ENCODE measurements at regions not wholly inside any gene's neighbourhood (a gene's known extent, or its start where the extent isn't known, plus 50 kb on each side); places are given as distances from the start of the nearest gene placed in this dataset.

- no peak overlapping the region for H4K8ac ChIP-seq (ENCODE audit: low read depth, low read length)
- no peak overlapping the region for H2AK5ac ChIP-seq (ENCODE audit: low read length)
- no peaks in the 10 kb centered on the region for H3K79me2 ChIP-seq (ENCODE audit: control insufficient read depth, insufficient read depth, low read length)
- H3K4me1 ChIP-seq (ENCODE audit: control insufficient read depth, low read depth, low read length): no peaks in the 10 kb centered on the region
- no peaks in the 10 kb centered on the region for H3K27me3 ChIP-seq (ENCODE audit: insufficient read depth, low read length, poor library complexity)
- H3K79me1 ChIP-seq (ENCODE audit: low read length): no peaks in the 10 kb centered on the region
- H3K4me2 ChIP-seq (ENCODE audit: low read length): no peak overlapping the region
- H3K4ac ChIP-seq (ENCODE audit: low read depth, low read length): no peak overlapping the region
- no peaks in the 10 kb centered on the region for H3K36me3 ChIP-seq (ENCODE audit: control insufficient read depth, insufficient read depth, low read length)
- no peak overlapping the region for H3K23ac ChIP-seq (ENCODE audit: low read length)
- no peak overlapping the region for H3K27ac ChIP-seq (ENCODE audit: low read depth, low read length)
- H3K4me3 ChIP-seq (ENCODE audit: low read length): no peak overlapping the region
- DNase-seq: no peak
- no peak overlapping the region for H4K5ac ChIP-seq (ENCODE audit: low read length)
- H2BK15ac ChIP-seq (replicated peaks; ENCODE audit: low read depth): no peak overlapping the region
- WGBS (ENCODE audit: extremely low coverage, insufficient coverage, low lambda C conversion rate): no CpG with 5 or more reads among the region's 4 CpGs
- no peak overlapping the region for H2BK120ac ChIP-seq (ENCODE audit: low read depth, low read length)
- no peak overlapping the region for H3K18ac ChIP-seq (ENCODE audit: low read length)
- no peak overlapping the region for H3K9ac ChIP-seq (ENCODE audit: low read length)
- H2BK5ac ChIP-seq (ENCODE audit: low read length): no peak overlapping the region
- H3K56ac ChIP-seq (ENCODE audit: low read length): no peak overlapping the region
Observed at GRCh38 chr3:178419071-178419470, 117.2 kb upstream of the KCNMB2 start.

GRCh38 chr3:178420033-178420432, 116.2 kb upstream of the KCNMB2 start:
- Histone ChIP-seq H3K9ac (ENCODE audit: low read length) (no peak overlapping the region), H2AK5ac (ENCODE audit: low read length) (no peak overlapping the region), H3K23ac (ENCODE audit: low read length) (no peak overlapping the region), H3K18ac (ENCODE audit: low read length) (no peak overlapping the region), H2BK15ac (replicated peaks; ENCODE audit: low read depth) (no peak overlapping the region), H3K79me2 (ENCODE audit: control insufficient read depth, insufficient read depth, low read length) (no peaks in the 10 kb centered on the region), H3K27me3 (ENCODE audit: insufficient read depth, low read length, poor library complexity) (no peaks in the 10 kb centered on the region), H3K4me3 (ENCODE audit: low read length) (no peak overlapping the region), H4K8ac (ENCODE audit: low read depth, low read length) (no peak overlapping the region), H3K4me1 (ENCODE audit: control insufficient read depth, low read depth, low read length) (no peaks in the 10 kb centered on the region), H3K27ac (ENCODE audit: low read depth, low read length) (no peak overlapping the region), H3K4me2 (ENCODE audit: low read length) (no peak overlapping the region), H4K5ac (ENCODE audit: low read length) (no peak overlapping the region), H3K79me1 (ENCODE audit: low read length) (no peaks in the 10 kb centered on the region), H3K4ac (ENCODE audit: low read depth, low read length) (no peak overlapping the region), H2BK5ac (ENCODE audit: low read length) (no peak overlapping the region), H3K36me3 (ENCODE audit: control insufficient read depth, insufficient read depth, low read length) (no peaks in the 10 kb centered on the region), H3K56ac (ENCODE audit: low read length) (no peak overlapping the region), H2BK120ac (ENCODE audit: low read depth, low read length) (no peak overlapping the region)
- DNase-seq: no peak
- no CpG with 5 or more reads among the region's 1 CpG for WGBS (ENCODE audit: extremely low coverage, insufficient coverage, low lambda C conversion rate)

GRCh38 chr3:178421069-178421468, 115.2 kb upstream of the KCNMB2 start:
- no peak overlapping the region for H3K4ac ChIP-seq (ENCODE audit: low read depth, low read length)
- H3K4me2 ChIP-seq (ENCODE audit: low read length): no peak overlapping the region
- no peak overlapping the region for H4K5ac ChIP-seq (ENCODE audit: low read length)
- no peaks in the 10 kb centered on the region for H3K4me1 ChIP-seq (ENCODE audit: control insufficient read depth, low read depth, low read length)
- no peak overlapping the region for H3K9ac ChIP-seq (ENCODE audit: low read length)
- no peak for DNase-seq
- no peaks in the 10 kb centered on the region for H3K79me2 ChIP-seq (ENCODE audit: control insufficient read depth, insufficient read depth, low read length)
- H4K8ac ChIP-seq (ENCODE audit: low read depth, low read length): no peak overlapping the region
- H3K27ac ChIP-seq (ENCODE audit: low read depth, low read length): no peak overlapping the region
- no peaks in the 10 kb centered on the region for H3K79me1 ChIP-seq (ENCODE audit: low read length)
- H2BK5ac ChIP-seq (ENCODE audit: low read length): no peak overlapping the region
- WGBS (ENCODE audit: extremely low coverage, insufficient coverage, low lambda C conversion rate): no CpG with 5 or more reads among the region's 1 CpG
- H3K4me3 ChIP-seq (ENCODE audit: low read length): no peak overlapping the region
- no peaks in the 10 kb centered on the region for H3K27me3 ChIP-seq (ENCODE audit: insufficient read depth, low read length, poor library complexity)
- H2BK15ac ChIP-seq (replicated peaks; ENCODE audit: low read depth): no peak overlapping the region
- H2AK5ac ChIP-seq (ENCODE audit: low read length): no peak overlapping the region
- H3K23ac ChIP-seq (ENCODE audit: low read length): no peak overlapping the region
- no peak overlapping the region for H2BK120ac ChIP-seq (ENCODE audit: low read depth, low read length)
- no peaks in the 10 kb centered on the region for H3K36me3 ChIP-seq (ENCODE audit: control insufficient read depth, insufficient read depth, low read length)
- no peak overlapping the region for H3K56ac ChIP-seq (ENCODE audit: low read length)
- no peak overlapping the region for H3K18ac ChIP-seq (ENCODE audit: low read length)

- no peak overlapping the region for H4K8ac ChIP-seq (ENCODE audit: low read depth, low read length)
- H3K79me2 ChIP-seq (ENCODE audit: control insufficient read depth, insufficient read depth, low read length): no peaks in the 10 kb centered on the region
- H3K9ac ChIP-seq (ENCODE audit: low read length): no peak overlapping the region
- no peak overlapping the region for H3K56ac ChIP-seq (ENCODE audit: low read length)
- no peak overlapping the region for H2BK15ac ChIP-seq (replicated peaks; ENCODE audit: low read depth)
- no peaks in the 10 kb centered on the region for H3K4me1 ChIP-seq (ENCODE audit: control insufficient read depth, low read depth, low read length)
- no peak overlapping the region for H2AK5ac ChIP-seq (ENCODE audit: low read length)
- no peaks in the 10 kb centered on the region for H3K79me1 ChIP-seq (ENCODE audit: low read length)
- no peak overlapping the region for H3K18ac ChIP-seq (ENCODE audit: low read length)
- H3K4ac ChIP-seq (ENCODE audit: low read depth, low read length): no peak overlapping the region
- no peak overlapping the region for H3K4me3 ChIP-seq (ENCODE audit: low read length)
- no peaks in the 10 kb centered on the region for H3K36me3 ChIP-seq (ENCODE audit: control insufficient read depth, insufficient read depth, low read length)
- no peaks in the 10 kb centered on the region for H3K27me3 ChIP-seq (ENCODE audit: insufficient read depth, low read length, poor library complexity)
- H2BK120ac ChIP-seq (ENCODE audit: low read depth, low read length): no peak overlapping the region
- DNase-seq: no peak
- no peak overlapping the region for H3K23ac ChIP-seq (ENCODE audit: low read length)
- H3K27ac ChIP-seq (ENCODE audit: low read depth, low read length): no peak overlapping the region
- no peak overlapping the region for H4K5ac ChIP-seq (ENCODE audit: low read length)
- no peak overlapping the region for H2BK5ac ChIP-seq (ENCODE audit: low read length)
- no peak overlapping the region for H3K4me2 ChIP-seq (ENCODE audit: low read length)
Observed at GRCh38 chr3:178422406-178422805, 113.8 kb upstream of the KCNMB2 start.

GRCh38 chr3:178428037-178428436, 108.2 kb upstream of the KCNMB2 start:
- no peaks in the 10 kb centered on the region for H3K79me2 ChIP-seq (ENCODE audit: control insufficient read depth, insufficient read depth, low read length)
- no peak overlapping the region for H3K4ac ChIP-seq (ENCODE audit: low read depth, low read length)
- H3K18ac ChIP-seq (ENCODE audit: low read length): no peak overlapping the region
- H3K23ac ChIP-seq (ENCODE audit: low read length): no peak overlapping the region
- no peak overlapping the region for H2AK5ac ChIP-seq (ENCODE audit: low read length)
- H2BK15ac ChIP-seq (replicated peaks; ENCODE audit: low read depth): no peak overlapping the region
- H3K4me1 ChIP-seq (ENCODE audit: control insufficient read depth, low read depth, low read length): no peaks in the 10 kb centered on the region
- no peaks in the 10 kb centered on the region for H3K36me3 ChIP-seq (ENCODE audit: control insufficient read depth, insufficient read depth, low read length)
- no peak for DNase-seq
- no peak overlapping the region for H4K8ac ChIP-seq (ENCODE audit: low read depth, low read length)
- H3K9ac ChIP-seq (ENCODE audit: low read length): no peak overlapping the region
- H2BK5ac ChIP-seq (ENCODE audit: low read length): no peak overlapping the region
- H3K27me3 ChIP-seq (ENCODE audit: insufficient read depth, low read length, poor library complexity): no peaks in the 10 kb centered on the region
- no peak overlapping the region for H2BK120ac ChIP-seq (ENCODE audit: low read depth, low read length)
- H3K79me1 ChIP-seq (ENCODE audit: low read length): no peaks in the 10 kb centered on the region
- no peak overlapping the region for H4K5ac ChIP-seq (ENCODE audit: low read length)
- H3K56ac ChIP-seq (ENCODE audit: low read length): no peak overlapping the region
- no peak overlapping the region for H3K4me2 ChIP-seq (ENCODE audit: low read length)
- H3K4me3 ChIP-seq (ENCODE audit: low read length): no peak overlapping the region
- H3K27ac ChIP-seq (ENCODE audit: low read depth, low read length): no peak overlapping the region

- H3K27ac ChIP-seq (ENCODE audit: low read depth, low read length): no peak overlapping the region
- H3K79me1 ChIP-seq (ENCODE audit: low read length): no peaks in the 10 kb centered on the region
- H4K8ac ChIP-seq (ENCODE audit: low read depth, low read length): no peak overlapping the region
- H3K23ac ChIP-seq (ENCODE audit: low read length): no peak overlapping the region
- H4K5ac ChIP-seq (ENCODE audit: low read length): no peak overlapping the region
- H3K27me3 ChIP-seq (ENCODE audit: insufficient read depth, low read length, poor library complexity): no peaks in the 10 kb centered on the region
- H2BK120ac ChIP-seq (ENCODE audit: low read depth, low read length): no peak overlapping the region
- H3K4me1 ChIP-seq (ENCODE audit: control insufficient read depth, low read depth, low read length): no peaks in the 10 kb centered on the region
- no peak overlapping the region for H2BK5ac ChIP-seq (ENCODE audit: low read length)
- no CpG with 5 or more reads among the region's 5 CpGs for WGBS (ENCODE audit: extremely low coverage, insufficient coverage, low lambda C conversion rate)
- H3K56ac ChIP-seq (ENCODE audit: low read length): no peak overlapping the region
- peak; percentile 79 for DNase-seq
- H3K9ac ChIP-seq (ENCODE audit: low read length): no peak overlapping the region
- no peaks in the 10 kb centered on the region for H3K36me3 ChIP-seq (ENCODE audit: control insufficient read depth, insufficient read depth, low read length)
- no peak overlapping the region for H3K4me3 ChIP-seq (ENCODE audit: low read length)
- no peak overlapping the region for H3K4ac ChIP-seq (ENCODE audit: low read depth, low read length)
- H3K4me2 ChIP-seq (ENCODE audit: low read length): no peak overlapping the region
- H3K79me2 ChIP-seq (ENCODE audit: control insufficient read depth, insufficient read depth, low read length): no peaks in the 10 kb centered on the region
- no peak overlapping the region for H2AK5ac ChIP-seq (ENCODE audit: low read length)
- no peak overlapping the region for H3K18ac ChIP-seq (ENCODE audit: low read length)
- H2BK15ac ChIP-seq (replicated peaks; ENCODE audit: low read depth): no peak overlapping the region
Observed at GRCh38 chr3:178434206-178434805, 101.9 kb upstream of the KCNMB2 start.

Data from mesendoderm (in vitro differentiated cells).